ENCODE measurements at regions not wholly inside any gene's neighbourhood (a gene's known extent, or its start where the extent isn't known, plus 50 kb on each side); places are given as distances from the start of the nearest gene placed in this dataset.

DNA sequence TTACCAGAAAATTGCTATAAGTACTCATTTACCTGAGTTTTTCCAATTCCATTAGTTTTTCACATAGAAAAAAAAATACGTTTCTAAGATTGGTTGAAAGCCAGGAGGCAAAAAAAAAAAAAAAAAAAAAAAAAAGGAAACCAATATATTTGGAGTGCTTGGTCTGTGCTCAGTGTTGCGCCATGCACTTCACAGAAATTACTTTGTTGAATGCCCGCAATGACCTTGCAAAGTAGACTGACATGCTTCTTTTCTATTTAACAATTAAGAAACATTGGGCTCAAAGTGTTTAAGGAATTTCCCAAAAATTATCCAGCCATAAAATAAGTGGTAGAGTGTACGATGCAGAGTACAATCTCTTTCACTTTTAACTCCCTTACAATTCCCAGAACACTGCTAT is 65.2 kb upstream of the PAPPA start:
- TF ChIP-seq SP1 (IDR thresholded peaks at IDR 0.05) (no peak), ATF3 (IDR thresholded peaks at IDR 0.05) (no peak), JUND (IDR thresholded peaks at IDR 0.05) (no peak), MAX (IDR thresholded peaks at IDR 0.05) (no peak), RAD21 (IDR thresholded peaks at IDR 0.05) (no peak), HNF4G (IDR thresholded peaks at IDR 0.05) (no peak), TAF1 (conservative IDR thresholded peaks at IDR 0.05) (no peak), YY1 (IDR thresholded peaks at IDR 0.05) (no peak), EGR1 (IDR thresholded peaks at IDR 0.05; ENCODE audit: low read depth in 2 of 2) (no peak), REST (IDR thresholded peaks at IDR 0.05) (no peak), FOXA1 (IDR thresholded peaks at IDR 0.05) (no peak), NR2F2 (IDR thresholded peaks at IDR 0.05) (no peak), GABPA (IDR thresholded peaks at IDR 0.05 in 1 of 2, conservative IDR thresholded peaks at IDR 0.05 in 1 of 2) (no peak), CTCF (IDR thresholded peaks at IDR 0.05; ENCODE audit: low read depth, low read length, missing input control) (no peak), RXRA (IDR thresholded peaks at IDR 0.05) (no peak), FOXA2 (IDR thresholded peaks at IDR 0.05) (no peak)
- TF ChIP-seq, protein P1, sequence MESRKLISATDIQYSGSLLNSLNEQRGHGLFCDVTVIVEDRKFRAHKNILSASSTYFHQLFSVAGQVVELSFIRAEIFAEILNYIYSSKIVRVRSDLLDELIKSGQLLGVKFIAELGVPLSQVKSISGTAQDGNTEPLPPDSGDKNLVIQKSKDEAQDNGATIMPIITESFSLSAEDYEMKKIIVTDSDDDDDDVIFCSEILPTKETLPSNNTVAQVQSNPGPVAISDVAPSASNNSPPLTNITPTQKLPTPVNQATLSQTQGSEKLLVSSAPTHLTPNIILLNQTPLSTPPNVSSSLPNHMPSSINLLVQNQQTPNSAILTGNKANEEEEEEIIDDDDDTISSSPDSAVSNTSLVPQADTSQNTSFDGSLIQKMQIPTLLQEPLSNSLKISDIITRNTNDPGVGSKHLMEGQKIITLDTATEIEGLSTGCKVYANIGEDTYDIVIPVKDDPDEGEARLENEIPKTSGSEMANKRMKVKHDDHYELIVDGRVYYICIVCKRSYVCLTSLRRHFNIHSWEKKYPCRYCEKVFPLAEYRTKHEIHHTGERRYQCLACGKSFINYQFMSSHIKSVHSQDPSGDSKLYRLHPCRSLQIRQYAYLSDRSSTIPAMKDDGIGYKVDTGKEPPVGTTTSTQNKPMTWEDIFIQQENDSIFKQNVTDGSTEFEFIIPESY (IDR thresholded peaks at IDR 0.05), result no peak
- H3K9me3 ChIP-seq (ENCODE audit: control insufficient read depth in 4 of 4, low read length in 3 of 4), result no peaks in the 10 kb centered on the region
- WGBS, result 61% methylated on average over 4 of the region's 4 CpGs
- H3K27me3 ChIP-seq (ENCODE audit: control insufficient read depth in 4 of 4, insufficient read depth in 4 of 4, low read length in 3 of 4), result peaks cover 0 to 2% (median 0%) of the 10 kb centered on the region in 4 donors
- H3K27ac ChIP-seq (ENCODE audit: low read depth in 1 of 2, low read length in 2 of 2), result no peak overlapping the region
- no peak overlapping the region for H3K9ac ChIP-seq (ENCODE audit: low read depth in 1 of 2, low read length in 2 of 2)
- no peak for DNase-seq (ENCODE audit: low spot score)
- no peaks in the 10 kb centered on the region for H3K36me3 ChIP-seq (ENCODE audit: control insufficient read depth in 4 of 4, insufficient read depth in 3 of 4, low read depth in 1 of 4, low read length in 3 of 4)
- H3K4me3 ChIP-seq (ENCODE audit: low read depth in 1 of 3, low read length in 3 of 3), result no peak overlapping the region
- H3K4me1 ChIP-seq (ENCODE audit: control insufficient read depth in 4 of 4, insufficient read depth in 4 of 4, low read length in 3 of 4), result no peaks in the 10 kb centered on the region

All from liver (tissue), 8 donors.